GM10248 (cell line): ENCODE measurements at regions not wholly inside any gene's neighbourhood (a gene's known extent, or its start where the extent isn't known, plus 50 kb on each side); places are given as distances from the start of the nearest gene placed in this dataset.

ENCODE experiments used
- CTCF ChIA-PET: fragments of 300-600 bp; sonication (Branson Sonifier 250); formaldehyde crosslinking; extraction: SDS; loops from one replicate; lab custom pipeline; 2021; ENCODE audit warnings: antibody characterized with exemption; lab: Yijun Ruan, JAX
- POLR2A ChIA-PET: fragments of 350-650 bp; sonication (Branson Sonifier 250); formaldehyde crosslinking; extraction: SDS; loops from one replicate; lab custom pipeline; 2020; ENCODE audit warnings: antibody characterized with exemption; lab: Yijun Ruan, JAX
- DNase-seq: peaks from one replicate; pipeline ENCODE4 v3.0.0; 2012; ENCODE audit errors: extremely low spot score
- TF ChIP-seq, protein P1 (sequence below): IDR thresholded peaks from 2 replicates; pipeline ENCODE4 v1.5.1; 2012; ENCODE audit warnings: mild to moderate bottlenecking, low read depth; ENCODE audit errors: extremely low read depth, missing control alignments, control extremely low read depth

GRCh38 chr11:119504371-119504770 is 81.4 kb upstream of the THY1 start:
- ChIA-PET POLR2A (no interaction called here), CTCF (interaction anchor here (1.2 to 3.7 kb wide), 3 partner anchors 10 to 30 kb away, joined by 3 to 14 read pairs (median 3); no protein-coding TSS in a partner anchor)
- no peak for DNase-seq
- TF ChIP-seq, protein P1, sequence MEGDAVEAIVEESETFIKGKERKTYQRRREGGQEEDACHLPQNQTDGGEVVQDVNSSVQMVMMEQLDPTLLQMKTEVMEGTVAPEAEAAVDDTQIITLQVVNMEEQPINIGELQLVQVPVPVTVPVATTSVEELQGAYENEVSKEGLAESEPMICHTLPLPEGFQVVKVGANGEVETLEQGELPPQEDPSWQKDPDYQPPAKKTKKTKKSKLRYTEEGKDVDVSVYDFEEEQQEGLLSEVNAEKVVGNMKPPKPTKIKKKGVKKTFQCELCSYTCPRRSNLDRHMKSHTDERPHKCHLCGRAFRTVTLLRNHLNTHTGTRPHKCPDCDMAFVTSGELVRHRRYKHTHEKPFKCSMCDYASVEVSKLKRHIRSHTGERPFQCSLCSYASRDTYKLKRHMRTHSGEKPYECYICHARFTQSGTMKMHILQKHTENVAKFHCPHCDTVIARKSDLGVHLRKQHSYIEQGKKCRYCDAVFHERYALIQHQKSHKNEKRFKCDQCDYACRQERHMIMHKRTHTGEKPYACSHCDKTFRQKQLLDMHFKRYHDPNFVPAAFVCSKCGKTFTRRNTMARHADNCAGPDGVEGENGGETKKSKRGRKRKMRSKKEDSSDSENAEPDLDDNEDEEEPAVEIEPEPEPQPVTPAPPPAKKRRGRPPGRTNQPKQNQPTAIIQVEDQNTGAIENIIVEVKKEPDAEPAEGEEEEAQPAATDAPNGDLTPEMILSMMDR, result no peak

DNA sequence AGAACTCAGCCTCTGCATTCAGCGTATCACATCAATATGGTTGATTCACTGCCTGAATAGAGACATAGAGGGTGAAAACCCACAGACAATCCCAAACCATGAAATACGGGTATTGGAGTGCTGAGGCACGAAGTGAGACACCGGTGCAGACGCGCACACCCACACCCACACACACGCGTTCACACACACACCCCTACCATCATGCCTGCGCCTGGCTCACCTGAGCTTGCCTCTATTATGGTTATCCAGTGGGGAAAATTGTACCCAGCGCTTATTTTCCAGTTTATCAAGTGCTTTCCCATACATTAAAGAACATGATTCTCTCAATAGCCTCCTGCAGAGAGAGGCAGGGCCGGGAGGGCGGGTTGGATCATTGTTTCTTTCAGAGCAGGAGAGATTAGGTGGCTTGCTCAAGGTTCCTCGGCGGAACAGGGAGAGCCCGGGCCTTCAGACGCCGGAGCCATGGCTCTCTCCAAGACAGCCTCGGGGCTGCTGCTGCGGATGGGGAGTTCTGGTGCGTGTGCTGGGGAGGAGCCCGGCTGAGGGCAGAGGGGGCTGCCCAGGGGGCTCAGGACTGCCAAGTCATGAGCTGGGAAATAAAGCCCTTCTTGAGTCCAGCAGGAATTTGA is 78.9 kb upstream of the THY1 start:
- DNase-seq, result no peak
- CTCF ChIA-PET, result interaction anchor here (1.0 to 2.1 kb wide), 3 partner anchors 11 to 25 kb away, joined by 3 to 5 read pairs (median 3); no protein-coding TSS in a partner anchor
- POLR2A ChIA-PET, result no interaction called here
- TF ChIP-seq, protein P1, result no peak

DNA sequence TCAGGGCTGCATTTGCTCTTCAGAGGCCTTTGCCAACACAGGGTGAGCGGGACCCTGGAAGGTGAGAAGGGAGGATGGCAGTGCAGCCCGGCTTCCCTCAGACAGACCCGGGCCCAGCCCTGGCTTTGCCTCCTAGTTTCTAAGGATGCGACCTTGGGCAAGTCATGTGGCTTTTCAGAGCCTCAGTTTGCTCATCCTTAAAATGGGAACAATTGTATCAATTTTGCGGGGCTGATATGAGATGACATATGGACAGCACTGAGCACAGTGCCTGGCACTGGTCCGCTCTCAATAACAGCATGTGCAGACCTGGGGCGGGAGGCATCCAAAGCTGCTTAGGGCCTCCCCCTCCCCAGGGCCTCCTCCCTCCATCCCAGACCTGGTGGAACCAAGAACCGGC is 74.7 kb upstream of the THY1 start:
- ChIA-PET CTCF (no interaction called here), POLR2A (no interaction called here)
- no peak for DNase-seq
- TF ChIP-seq, protein P1, result no peak

DNA sequence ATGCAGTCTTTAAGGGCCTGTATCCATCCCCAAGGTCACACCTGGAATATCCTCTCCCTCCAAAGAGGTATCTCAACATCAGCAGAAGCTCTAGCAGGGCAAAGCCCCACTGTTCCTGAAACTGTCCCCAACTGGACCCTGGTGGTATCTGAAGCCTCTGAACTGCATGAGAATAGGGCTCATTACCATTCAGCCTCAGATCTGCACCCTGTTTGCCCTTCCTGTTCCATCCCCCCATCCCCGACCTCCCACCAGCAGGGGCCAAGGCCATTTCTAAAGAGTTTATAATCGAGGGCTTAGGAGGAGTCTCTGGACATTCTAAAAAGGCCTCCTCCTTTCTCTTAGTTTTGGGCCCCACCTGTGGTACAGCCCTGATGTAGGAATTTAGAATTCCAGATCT is 74.0 kb upstream of the THY1 start:
- TF ChIP-seq, protein P1, result no peak
- DNase-seq, result no peak
- ChIA-PET CTCF (interaction anchor here (1.9 kb wide), 1 partner anchor 22 kb away, joined by 6 read pairs; no protein-coding TSS in a partner anchor), POLR2A (no interaction called here)

- ChIA-PET CTCF (interaction anchor here (1.9 kb wide), 1 partner anchor 22 kb away, joined by 6 read pairs; no protein-coding TSS in a partner anchor), POLR2A (interaction anchor here (1.1 kb wide), 1 partner anchor 88 kb away, joined by 7 read pairs; no protein-coding TSS in a partner anchor)
- DNase-seq, result no peak
- TF ChIP-seq, protein P1, result no peak
Observed at GRCh38 chr11:119496469-119496868, 73.5 kb upstream of the THY1 start.

- DNase-seq, result peak; percentile 39
- ChIA-PET CTCF (interaction anchor here (1.2 kb wide), 2 partner anchors 11 to 31 kb away, joined by 3 read pairs; no protein-coding TSS in a partner anchor), POLR2A (no interaction called here)
- TF ChIP-seq, protein P1, result no peak
Observed at GRCh38 chr11:119493712-119494111, 70.7 kb upstream of the THY1 start.
